ENCODE measurements at regions not wholly inside any gene's neighbourhood (a gene's known extent, or its start where the extent isn't known, plus 50 kb on each side); places are given as distances from the start of the nearest gene placed in this dataset.
"Not testable (repeated sequence)": the region's sequence is repeated elsewhere in the genome, so short reads cannot be mapped to it uniquely, and the experiment has no call there.

DNA sequence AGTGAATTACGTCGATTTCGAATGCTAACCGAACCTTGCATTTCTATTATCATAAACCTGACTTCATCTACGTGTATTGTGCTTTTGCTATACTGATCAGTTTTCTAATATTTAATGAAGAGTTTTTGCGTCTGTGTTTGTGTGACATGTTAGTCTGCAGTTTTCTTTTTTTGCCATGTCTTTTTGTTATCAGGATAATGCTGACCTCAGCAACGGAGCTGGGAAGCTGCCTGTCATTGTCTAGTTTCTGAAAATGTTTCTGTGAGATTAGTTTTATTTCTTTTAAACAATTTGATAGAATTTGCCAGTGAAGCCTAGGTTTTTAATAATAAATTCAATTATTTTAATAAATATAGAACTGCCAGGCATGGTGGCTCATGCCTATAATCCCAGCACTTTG lies 139.3 kb downstream of the LAT start:
- DNase-seq = not testable (repeated sequence)

DNA sequence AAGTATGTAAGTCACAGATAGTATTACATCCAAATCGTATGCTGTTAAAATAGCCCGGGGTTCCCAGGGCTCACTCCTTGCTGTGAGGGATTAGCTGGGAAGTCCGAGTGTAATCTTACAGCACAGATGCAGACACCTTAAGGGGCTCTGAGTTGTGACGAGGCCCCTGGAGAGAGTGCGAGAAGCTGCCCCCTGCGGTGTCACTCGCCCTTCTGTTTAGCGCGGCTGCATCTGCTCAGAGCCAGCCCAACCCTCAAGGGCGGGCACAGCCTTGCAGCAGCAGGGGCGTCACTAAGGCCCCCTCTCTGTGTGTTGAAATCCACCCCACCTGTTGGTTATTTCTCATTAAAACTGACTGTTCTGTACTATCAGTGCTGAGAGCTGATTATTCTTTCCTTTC lies 135.8 kb downstream of the LAT start:
- DNase-seq = not testable (repeated sequence)

DNA sequence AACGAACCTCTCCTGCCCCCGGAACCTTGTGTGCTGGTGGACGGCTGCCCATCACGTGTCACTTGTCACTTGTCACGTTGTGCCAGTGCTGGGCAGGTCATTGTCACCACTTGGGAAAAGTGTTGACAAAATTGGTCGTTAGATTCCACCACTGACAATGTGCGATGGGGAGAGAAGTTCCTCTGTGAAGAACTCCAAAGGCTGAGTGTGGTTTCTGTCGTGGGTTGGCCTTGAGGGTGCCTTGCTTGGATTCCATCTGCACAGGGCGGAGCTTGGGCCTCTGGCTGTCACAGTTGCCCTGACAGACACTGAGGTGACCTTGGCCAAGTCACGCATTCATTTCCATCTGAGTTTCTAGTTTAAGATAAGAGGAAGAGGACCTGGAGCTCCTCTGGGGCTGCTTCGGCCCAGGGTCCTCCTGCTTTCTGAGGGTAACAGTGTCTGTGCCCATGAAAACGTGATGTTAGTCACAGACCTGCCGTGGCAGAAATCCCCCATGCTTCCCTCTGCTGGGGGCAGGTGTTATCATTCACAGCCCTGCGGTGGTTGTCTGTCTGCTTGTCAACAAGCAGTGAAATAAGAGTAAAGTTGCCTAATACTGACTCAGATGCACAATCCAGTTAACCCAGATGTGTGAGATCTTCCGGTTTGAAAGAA lies 133.6 kb downstream of the LAT start:
- DNase-seq = not testable (repeated sequence)

DNA sequence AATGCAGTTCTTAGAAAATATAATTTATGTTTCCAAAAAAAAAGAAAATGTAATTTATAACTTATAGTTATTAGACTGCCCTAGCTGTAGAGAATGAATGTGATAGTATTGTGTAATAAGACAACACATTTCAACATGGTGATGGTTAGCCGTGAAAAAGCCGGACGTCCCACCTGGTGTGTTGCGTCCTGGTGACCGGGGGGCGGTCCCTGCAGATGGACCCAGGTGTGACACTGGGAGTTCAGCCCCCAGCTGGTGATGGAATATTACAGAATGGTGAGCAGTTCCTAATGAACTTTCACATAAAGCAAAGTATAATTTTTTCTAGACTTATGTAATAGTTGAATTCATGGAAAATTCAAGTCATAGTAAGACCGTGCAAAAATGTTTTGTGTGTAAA lies 132.8 kb downstream of the LAT start:
- no peak for DNase-seq

DNA sequence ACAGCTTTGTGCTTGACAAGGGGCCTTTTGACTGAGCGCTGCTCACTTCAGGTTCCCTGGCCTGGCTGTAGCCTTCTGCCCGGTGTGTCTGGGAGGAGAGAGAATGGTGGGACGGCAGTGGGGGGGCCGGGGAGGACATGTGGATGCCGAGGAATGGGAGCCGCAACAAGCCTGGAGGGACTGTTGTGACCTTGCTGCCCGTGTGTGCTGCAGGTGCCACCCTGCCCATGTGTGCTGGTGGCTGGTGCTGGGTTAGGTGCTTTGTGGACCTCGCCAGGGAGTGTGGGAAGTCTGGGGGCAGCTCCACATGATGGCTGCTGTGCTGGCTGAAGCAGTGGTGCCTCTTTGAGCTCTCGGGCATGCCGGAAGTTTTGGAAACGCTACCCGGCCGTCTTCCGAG lies 132.1 kb downstream of the LAT start:
- DNase-seq = no peak

DNA sequence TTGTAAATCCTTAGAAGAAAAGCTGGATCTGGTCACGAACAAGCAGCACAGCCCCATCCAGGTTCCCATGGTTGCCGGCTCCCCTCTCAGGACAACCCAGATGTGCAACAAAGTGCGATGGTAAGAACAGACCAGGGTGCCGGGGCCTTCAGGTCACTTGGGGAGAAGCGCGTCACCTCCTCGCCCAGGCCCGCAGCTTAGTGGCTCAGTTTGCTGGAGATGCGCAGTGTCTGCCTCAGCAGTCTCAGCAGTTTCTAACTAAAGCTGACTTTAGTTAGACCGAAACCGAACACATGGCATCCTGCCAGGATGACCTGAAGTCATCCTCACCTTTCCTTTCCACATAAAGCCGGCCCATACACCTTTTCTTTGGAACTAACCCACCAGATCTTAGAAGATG lies 131.4 kb downstream of the LAT start:
- DNase-seq = not testable (repeated sequence)

DNA sequence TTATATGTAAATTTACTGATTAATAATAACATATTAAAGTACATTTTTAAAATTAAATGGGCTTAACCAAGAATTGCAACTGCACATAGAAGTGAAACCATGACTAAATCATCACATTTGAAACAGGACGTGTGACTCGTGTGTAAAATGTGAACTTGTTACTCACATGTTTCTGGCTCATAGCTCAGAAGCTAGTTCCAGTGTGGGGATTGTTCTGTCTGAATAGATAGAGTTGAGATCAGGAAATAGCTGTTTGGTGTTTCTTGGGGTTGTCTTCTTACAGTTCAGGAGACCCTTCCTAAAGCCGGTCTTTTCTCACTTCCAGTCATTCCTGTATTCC lies 130.9 kb downstream of the LAT start:
- DNase-seq = not testable (repeated sequence)

DNA sequence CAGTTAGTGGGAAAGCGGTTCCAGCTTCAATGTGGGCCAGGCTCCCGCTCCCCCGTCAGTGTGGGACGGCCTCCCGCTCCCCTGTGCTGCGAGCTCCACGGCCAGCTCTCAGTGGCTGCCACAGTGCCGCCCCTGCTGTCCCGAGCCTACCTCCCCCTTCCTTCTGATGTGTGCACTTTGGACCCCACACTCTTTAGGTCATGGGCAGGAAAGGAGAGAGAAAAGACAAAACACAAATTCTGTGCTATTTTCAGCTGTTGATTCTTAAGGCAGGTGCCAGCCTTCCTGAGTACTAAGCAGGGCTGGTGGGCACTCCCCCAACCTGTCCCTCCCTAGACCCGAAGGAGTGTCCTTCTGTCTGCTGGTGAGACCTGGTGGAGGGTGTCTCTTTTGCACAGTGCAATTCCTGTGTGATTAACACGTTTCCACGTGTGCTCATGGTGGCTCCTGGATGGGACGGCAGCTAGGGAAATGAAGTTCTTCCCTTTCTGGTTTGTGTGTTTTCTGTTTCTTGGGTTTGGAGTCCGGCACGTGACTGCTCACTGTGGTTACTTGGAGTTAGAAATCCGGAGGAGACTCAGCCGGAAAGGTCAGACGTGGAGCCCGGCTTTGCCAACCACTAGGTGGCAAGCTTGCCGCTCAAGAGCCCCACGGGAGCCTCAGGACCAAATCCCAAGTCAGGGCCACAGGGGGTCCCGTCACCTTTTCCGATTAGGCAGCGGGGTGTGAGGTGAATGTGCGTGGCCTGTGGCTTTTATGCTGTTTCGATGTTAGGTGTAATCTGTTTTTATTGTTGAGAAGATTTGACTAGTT lies 130.3 kb downstream of the LAT start:
- DNase-seq = not testable (repeated sequence)

DNA sequence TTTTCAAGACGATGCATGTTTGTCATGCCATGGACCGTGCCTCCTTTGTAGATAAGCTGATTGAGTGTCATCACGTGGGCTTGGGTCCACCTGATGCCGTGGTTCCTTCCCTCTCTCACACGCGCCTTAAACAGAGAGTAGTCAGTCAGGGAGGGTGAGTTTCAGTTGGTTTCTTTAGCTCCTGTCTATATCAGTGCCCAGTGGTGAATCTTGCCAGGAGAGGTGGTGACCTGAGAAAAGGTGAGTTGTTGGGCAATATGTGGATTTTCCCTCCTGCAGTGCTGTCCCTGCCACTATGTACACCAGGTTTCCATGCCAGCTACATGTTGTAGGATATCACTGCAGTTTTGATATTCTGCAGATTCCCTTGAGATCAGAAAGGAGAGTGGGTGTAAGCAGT lies 129.7 kb downstream of the LAT start:
- no peak for DNase-seq

DNA sequence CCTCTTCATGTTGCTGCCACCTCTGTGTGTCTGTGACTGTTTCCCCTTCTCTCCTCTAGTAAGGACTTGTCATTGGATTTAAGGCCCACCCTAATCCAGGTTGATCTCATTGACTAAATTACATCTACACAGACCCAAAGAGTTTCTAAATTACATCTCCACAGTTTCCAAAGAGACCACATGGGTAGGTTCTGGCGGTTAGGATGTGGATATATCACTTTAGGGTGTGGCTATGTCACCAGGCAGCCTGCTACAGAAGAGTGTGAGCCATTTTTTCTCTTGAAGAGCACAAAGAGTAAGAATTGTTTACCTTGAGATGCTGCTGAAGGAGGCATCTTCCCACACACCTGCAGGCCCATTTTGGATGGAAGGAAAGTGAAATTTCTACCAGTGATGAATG lies 128.6 kb downstream of the LAT start:
- DNase-seq = not testable (repeated sequence)

DNA sequence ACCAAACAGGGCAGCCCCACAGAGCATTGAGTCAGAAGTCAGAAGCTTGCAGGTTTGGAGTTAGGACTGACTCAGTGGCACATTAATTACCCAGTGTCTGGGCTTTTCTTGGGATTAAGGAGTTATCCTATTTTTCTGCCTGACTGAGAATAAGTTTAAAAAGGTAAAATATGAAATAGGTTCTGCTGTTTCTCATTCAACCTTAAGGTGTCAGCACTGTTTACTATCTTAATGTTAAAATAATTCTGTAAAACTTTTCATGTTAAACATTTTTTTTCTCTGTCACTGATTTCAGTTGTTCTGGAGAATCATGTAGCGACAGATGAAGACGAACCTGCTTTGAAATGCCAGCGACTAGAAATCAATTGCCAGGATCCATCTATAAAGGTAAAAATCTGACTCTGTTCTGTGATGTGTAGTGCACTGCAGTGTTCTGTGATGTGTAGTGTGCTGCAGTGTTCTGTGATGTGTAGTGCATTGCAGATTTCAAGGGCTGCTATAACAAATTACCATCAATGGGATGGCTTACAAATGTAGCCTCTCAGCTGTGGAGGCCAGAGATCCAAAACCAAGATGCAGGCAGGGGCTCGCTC lies 128.0 kb downstream of the LAT start:
- DNase-seq = no peak

DNA sequence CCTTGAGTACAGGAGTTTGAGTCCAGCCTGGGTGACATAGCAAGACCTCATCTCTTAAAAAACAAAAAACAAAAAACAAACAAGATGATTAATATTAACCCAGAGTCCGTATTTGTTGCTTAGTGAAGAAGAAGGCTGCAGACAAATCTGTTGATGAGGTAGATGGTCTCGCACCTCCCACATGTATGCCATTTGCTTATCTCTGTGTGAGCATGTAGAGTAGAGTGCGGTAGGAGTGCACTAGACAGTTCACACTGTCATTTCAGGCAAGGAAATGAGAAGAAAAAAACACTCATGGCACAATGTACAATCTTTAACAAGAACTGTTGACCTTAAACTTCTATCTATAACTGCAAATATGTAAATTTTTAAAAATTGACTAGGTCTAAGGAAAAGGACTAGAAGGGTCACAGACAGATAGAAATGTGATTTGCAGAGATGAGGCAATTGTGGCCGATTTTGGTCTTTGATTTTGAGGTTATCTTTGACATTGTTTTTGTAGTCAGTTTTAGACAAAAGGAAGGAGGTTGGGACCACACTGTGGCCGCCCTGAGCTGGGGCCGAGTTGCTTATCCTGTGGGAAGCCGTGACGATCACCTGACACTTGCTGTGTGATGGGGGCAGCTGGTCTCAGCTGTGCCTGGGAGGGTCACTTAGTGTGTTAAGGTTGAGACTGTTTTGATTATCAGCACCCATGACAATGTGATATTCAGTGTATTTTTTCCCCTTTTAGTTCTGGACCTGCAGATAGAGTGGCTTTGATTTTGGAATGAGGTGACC lies 127.2 kb downstream of the LAT start:
- DNase-seq = not testable (repeated sequence)

DNA sequence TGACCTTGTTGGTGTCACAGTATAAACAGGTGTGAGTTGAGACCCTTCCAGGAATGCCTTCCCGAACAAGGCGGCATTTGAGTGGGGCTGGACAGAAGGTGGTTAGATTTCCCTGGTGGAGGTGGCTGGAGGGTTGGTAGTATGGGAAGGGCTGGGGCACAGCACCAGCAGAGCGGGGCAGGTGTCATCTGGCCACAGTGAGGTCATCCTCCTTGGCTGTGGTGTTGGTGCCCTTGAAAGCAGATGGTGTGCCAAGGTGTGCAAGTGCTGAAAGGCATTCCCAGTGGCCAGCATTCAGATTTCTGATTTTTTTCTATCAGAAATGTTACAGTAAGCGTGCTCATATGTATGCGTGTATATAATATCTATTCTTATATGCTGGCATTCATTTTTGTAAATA lies 126.6 kb downstream of the LAT start:
- no peak for DNase-seq

DNA sequence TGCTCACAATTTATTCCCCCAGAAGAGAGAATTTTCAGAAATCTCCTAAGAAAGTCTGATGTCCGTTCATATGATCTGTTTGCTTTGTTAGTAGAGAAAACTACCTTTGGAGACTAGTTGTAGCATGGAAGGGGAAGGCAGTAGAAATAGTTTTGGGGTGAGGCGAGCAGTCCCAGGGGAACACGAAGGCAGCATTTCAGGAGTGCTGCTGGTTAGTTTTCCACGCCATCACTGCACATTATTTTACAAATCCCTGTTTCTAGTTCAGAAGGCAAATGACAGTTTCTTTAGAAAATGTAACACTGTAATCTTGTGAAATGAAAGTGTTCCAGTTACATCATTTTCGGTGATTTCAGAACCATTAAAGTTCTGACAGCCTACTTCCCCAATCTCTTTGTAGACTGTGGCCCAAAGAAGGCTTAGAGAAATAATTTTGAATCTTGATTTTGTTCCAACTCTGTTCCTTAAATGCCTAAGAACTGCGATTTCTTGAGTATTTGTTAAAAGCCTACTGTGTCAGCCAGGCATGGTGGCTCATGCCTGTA lies 123.8 kb downstream of the LAT start:
- DNase-seq = not testable (repeated sequence)

DNA sequence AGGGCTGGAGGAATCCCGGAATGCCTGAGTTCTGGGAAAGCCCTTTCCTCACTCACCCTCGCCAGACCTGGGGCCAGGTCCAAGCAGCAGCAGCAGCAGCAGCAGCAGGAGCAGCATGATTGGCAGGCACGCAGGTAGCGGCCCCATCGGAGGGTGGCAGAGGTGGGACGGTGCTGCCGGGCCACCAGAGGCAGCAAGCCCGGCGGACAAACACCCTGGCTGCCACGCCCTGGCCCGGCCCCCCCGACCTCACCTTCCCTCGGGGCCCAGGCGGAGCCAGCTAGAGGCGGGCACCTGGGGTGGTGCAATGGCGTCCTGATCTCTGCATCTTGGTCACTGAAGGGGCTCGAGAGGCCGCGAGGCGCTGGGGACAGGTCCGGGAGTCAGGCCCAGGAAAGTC lies 122.4 kb downstream of the LAT start:
- DNase-seq = peak; percentile 54

DNA sequence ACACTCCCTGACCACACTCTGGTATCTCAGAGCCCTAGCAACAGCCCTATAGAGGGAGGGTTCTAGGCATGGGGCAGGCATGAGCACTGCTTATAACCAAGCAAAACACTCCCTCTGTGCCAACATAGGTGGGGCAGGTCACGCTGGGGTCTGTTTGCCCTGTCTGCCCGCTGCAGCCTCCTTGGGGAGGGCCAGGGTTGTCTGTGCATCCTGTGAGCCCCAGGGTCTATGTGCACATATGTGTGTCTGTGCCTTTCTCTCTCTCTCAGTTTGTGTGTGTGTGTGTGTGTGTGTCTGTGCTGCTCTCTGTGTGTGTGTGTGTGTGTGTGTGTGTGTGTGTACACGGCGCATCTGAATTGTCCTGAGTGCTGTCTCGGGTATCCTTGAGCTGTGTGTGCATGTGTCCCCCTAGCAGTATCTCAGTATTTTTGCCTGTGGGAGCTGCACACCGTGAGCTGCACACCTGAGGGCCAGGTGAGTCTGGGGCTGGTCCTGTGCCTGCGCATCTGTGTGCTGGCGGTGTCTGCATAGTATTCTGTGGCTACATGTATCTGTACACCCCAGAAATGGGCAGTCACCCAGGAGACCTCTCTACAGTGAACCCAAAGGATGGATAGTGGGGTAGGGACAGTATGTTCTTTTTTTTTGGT lies 121.5 kb downstream of the LAT start:
- DNase-seq = not testable (repeated sequence)

DNA sequence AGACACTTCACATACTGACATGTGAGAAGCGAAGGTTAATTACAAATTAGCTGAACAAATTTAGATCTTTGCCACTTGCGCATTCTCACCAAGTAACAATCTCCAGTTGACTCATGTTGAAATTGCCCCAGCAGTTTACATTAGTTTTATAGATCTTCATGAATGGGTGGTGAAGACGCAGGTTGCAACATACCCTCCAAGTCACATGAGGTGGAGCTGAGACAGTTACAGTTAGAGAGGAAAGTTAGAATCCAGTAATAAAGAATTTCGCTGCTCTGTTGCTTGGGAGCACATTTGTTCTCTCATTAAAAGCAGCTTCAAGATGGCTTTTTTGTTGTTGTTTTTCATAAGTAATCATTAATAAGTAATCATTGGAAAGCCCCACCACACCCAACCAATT lies 119.7 kb downstream of the LAT start:
- DNase-seq = not testable (repeated sequence)

DNA sequence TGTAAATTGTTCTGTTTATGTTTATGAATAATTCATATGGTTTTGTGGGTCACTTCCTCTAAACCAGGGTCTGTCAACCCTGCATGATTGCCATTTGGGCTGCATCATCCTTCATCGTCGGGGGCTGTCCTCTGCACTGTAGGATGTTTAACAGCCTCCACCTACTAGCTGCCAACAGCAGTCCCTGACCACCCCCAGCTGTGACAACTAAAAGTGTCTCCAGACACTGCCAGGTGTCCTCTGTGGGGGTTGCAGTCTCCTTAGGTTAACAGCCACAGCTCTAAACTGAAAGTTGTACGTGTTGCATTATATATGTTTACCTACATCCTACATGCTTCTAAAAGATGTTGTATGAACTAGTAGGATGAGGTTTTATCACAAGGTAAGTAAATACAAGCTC lies 113.1 kb downstream of the LAT start:
- DNase-seq = not testable (repeated sequence)

DNA sequence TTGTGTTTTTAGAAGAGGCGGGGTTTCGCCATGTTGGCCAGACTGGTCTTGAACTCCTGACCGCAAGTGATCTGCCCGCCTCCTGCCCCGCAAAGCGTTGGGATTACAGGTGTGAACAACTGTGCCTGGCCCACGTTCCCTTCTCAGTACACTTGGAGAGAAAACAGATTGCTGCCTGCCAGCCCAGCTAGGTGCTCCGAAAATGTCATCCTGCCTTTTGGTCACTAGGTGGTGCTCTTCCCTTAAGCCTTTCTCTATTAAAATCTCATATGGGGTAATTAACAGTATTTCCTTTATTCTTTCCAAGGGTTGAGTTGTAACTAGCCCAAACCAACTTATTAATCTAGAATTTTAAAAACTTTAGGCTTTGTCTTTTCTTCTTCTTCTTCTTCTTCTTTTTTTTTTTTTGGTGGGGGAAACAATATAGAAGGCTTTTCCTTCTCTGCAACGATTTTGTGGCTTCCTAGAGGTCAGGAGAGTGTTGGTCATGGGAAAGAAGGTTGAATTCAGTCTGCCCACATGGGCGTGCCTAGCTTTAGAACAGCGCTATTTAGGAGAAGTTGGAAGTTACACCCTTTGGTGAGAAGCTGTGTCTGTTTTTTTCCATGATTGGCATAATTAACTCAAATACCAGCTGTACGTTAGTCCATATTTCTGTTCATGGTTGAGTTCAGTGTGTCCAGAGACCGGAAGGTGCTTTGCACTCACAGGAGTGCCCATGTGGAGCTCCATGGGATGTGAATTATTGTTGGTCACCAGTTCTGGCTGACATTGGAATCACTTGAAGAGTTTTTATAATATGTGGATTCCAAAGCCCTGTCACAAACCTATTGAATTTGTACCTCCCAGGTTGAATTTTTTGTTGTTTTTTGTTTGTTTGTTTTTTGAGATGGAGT lies 110.1 kb downstream of the LAT start:
- not testable (repeated sequence) for DNase-seq

DNA sequence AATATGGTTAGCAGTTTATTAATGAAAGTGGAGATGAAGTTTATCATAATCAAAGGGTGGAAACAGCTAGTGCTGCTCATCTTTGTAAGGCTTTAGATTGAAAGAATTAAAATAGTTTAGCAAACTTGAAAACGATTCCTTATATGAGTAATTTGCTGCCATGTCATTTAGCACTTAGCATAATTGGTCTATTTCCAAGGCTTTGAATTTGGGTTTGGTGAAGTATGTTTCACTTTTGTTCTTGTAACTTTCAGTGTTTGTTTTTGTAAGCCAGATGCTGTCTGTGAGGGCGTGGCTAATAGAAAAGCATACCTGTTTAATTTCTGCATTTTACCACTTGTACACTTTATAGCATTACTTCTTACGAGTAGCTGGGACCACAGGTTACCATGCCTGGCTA lies 109.5 kb downstream of the LAT start:
- DNase-seq = not testable (repeated sequence)

DNA sequence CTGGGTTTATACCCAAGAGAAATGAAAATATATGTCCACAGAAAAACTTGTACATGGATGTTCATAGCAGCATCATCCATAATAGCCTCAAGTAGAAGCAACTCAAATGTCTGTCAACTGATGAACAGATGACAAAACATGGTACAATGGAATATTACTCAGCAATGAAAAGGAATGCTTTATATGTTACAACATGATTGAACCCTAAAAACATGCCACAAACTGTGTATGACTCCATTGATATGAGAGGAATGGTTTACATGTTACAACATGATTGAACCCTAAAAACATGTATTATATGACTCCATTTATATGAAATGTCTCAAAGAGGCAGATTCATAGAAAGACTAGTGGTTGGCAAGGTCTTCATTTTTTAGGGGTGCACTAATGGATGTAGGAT lies 104.8 kb downstream of the LAT start:
- not testable (repeated sequence) for DNase-seq

Measured in DMS79 treated with DMSO at 0.1 percent for 48 hours (cell line).